ENCODE measurements at regions not wholly inside any gene's neighbourhood (a gene's known extent, or its start where the extent isn't known, plus 50 kb on each side); places are given as distances from the start of the nearest gene placed in this dataset.

GRCh38 chr15:58361273-58361759, 70.5 kb upstream of the LIPC start:
- TF ChIP-seq CTCF (IDR thresholded peaks at IDR 0.05), result no peak
- no peak for TF ChIP-seq POLR2A (IDR thresholded peaks at IDR 0.05)
